A549 (cell line): ENCODE measurements at regions not wholly inside any gene's neighbourhood (a gene's known extent, or its start where the extent isn't known, plus 50 kb on each side); places are given as distances from the start of the nearest gene placed in this dataset.

Experiments
- ATAC-seq, 2 experiments: fragments of 200-7000 bp in 1 of 2; fragments of >200 bp in 1 of 2; cut with Nextera tagmentation in 1 of 2; cut with Tn5 transposase in 1 of 2; 3 replicates each; pipeline versions ENCODE4 v1.8.0 to v1.9.1; 2018 to 2020; ENCODE audit warnings: mild to moderate bottlenecking in 1 of 2, moderate library complexity in 1 of 2
- CTCF ChIA-PET: fragments of 300-600 bp; sonication (Branson Sonifier 250); formaldehyde crosslinking; extraction: SDS; loops from one replicate; lab custom pipeline; 2021; ENCODE audit warnings: antibody characterized with exemption, inconsistent platforms; lab: Yijun Ruan, JAX
- POLR2A ChIA-PET: fragments of 350-600 bp; formaldehyde crosslinking; extraction: SDS; loops from one replicate; lab custom pipeline; 2021; ENCODE audit warnings: antibody characterized with exemption, inconsistent platforms; lab: Yijun Ruan, JAX
- DNase-seq, 2 experiments: peaks; one replicate each; pipeline versions ENCODE4 v3.0.0 to v3.0.0-alpha.2; 2011 to 2016; ENCODE audit warnings: low read depth in 1 of 2, low spot score in 1 of 2
- FAIRE-seq: peaks from 2 replicates; lab custom pipeline; 2011; peaks lifted over from hg19 to GRCh38; lab: Jason Lieb, UNC
- H3K27ac ChIP-seq, 2 experiments: fragments of >200 bp; sonication (Bioruptor Twin); formaldehyde crosslinking; 3 replicates each; pipeline ENCODE4 v1.5.1; 2016 to 2017
- H3K4me1 ChIP-seq: fragments of >200 bp; sonication (Bioruptor Twin); formaldehyde crosslinking; 3 replicates; pipeline ENCODE4 v1.6.1; 2016
- H3K4me2 ChIP-seq: fragments of >200 bp; sonication (Bioruptor Twin); formaldehyde crosslinking; 3 replicates; pipeline ENCODE4 v1.6.1; 2016
- H3K4me3 ChIP-seq: fragments of >200 bp; sonication (Bioruptor Twin); formaldehyde crosslinking; 3 replicates; pipeline ENCODE4 v1.5.1; 2016
- H3K9me3 ChIP-seq: fragments of >200 bp; sonication (Bioruptor Twin); formaldehyde crosslinking; 3 replicates; pipeline ENCODE4 v1.6.1; 2016
- CBX8 ChIP-seq: fragments of 200-600 bp; sonication (generic); IDR thresholded peaks from 2 replicates; pipeline ENCODE4 v1.6.1; 2016
- CHD4 ChIP-seq: fragments of 200-600 bp; sonication (generic); IDR thresholded peaks from 2 replicates; pipeline ENCODE4 v1.6.1; 2016; ENCODE audit warnings: antibody characterized with exemption, mild to moderate bottlenecking, borderline replicate concordance
- EHMT2 ChIP-seq: fragments of 200-600 bp; sonication (generic); IDR thresholded peaks from 2 replicates; pipeline ENCODE4 v1.6.1; 2016; ENCODE audit warnings: antibody characterized with exemption, low read depth, mild to moderate bottlenecking, moderate library complexity
- FOSB ChIP-seq: fragments of 250-450 bp; sonication (Bioruptor Pico); IDR thresholded peaks from 2 replicates; pipeline ENCODE4 v1.5.0; 2020; ENCODE audit warnings: mild to moderate bottlenecking, moderate library complexity
- FOXS1 ChIP-seq: fragments of 250-450 bp; sonication (Bioruptor Pico); IDR thresholded peaks from 2 replicates; pipeline ENCODE4 v1.5.0; 2020; ENCODE audit warnings: mild to moderate bottlenecking, moderate library complexity
- GATA3 ChIP-seq: IDR thresholded peaks from 2 replicates; pipeline ENCODE4 v1.6.1; 2012; ENCODE audit warnings: borderline replicate concordance
- HEYL ChIP-seq: fragments of 250-450 bp; sonication (Bioruptor Pico); IDR thresholded peaks from 2 replicates; pipeline ENCODE4 v1.8.0; 2021; ENCODE audit warnings: mild to moderate bottlenecking, moderate library complexity
- HMGXB4 ChIP-seq: fragments of 250-450 bp; sonication (Bioruptor Pico); IDR thresholded peaks from 2 replicates; pipeline ENCODE4 v1.5.0; 2021; ENCODE audit warnings: mild to moderate bottlenecking, moderate library complexity, borderline replicate concordance
- JUNB ChIP-seq: fragments of >200 bp; sonication (Bioruptor Twin); formaldehyde crosslinking; IDR thresholded peaks from 2 replicates; pipeline ENCODE4 v1.6.1; 2016
- KDM5A ChIP-seq: fragments of 200-600 bp; sonication (generic); IDR thresholded peaks from 2 replicates; pipeline ENCODE4 v1.6.1; 2016; ENCODE audit warnings: antibody characterized with exemption, mild to moderate bottlenecking
- MAX ChIP-seq: IDR thresholded peaks from 2 replicates; pipeline ENCODE4 v1.6.1; 2012
- NR3C1 ChIP-seq: fragments of >200 bp; sonication (Bioruptor Twin); formaldehyde crosslinking; IDR thresholded peaks from 3 replicates; pipeline ENCODE4 v1.6.1; 2017
- PHF8 ChIP-seq: fragments of 200-600 bp; sonication (generic); IDR thresholded peaks from 2 replicates; pipeline ENCODE4 v1.6.1; 2016; ENCODE audit warnings: low read depth, mild to moderate bottlenecking, antibody characterized with exemption, moderate library complexity, borderline replicate concordance
- POLR2A ChIP-seq: IDR thresholded peaks from 2 replicates; pipeline ENCODE4 v1.6.1; 2012; ENCODE audit warnings: mild to moderate bottlenecking, low read length
- REST ChIP-seq: fragments of 200-600 bp; sonication (generic); IDR thresholded peaks from 2 replicates; pipeline ENCODE4 v1.6.1; 2016; ENCODE audit warnings: antibody characterized with exemption, mild to moderate bottlenecking, moderate library complexity
- SMC3 ChIP-seq: fragments of >200 bp; sonication (Bioruptor Twin); formaldehyde crosslinking; IDR thresholded peaks from 3 replicates; pipeline ENCODE4 v1.6.1; 2018; ENCODE audit warnings: inconsistent platforms
- TFCP2L1 ChIP-seq: fragments of 250-450 bp; sonication (Bioruptor Pico); IDR thresholded peaks from 2 replicates; pipeline ENCODE4 v1.5.0; 2021; ENCODE audit warnings: mild to moderate bottlenecking
- ZSCAN20 ChIP-seq: fragments of 250-450 bp; sonication (Bioruptor Pico); IDR thresholded peaks from 2 replicates; pipeline ENCODE4 v1.8.0; 2022; ENCODE audit warnings: mild to moderate bottlenecking, moderate library complexity
- WGBS: methylation state at CpG from one replicate; pipeline ENCODE4 v1.1.6; 2017; ENCODE audit errors: missing lambda C conversion rate; 5-methylcytosine and 5-hydroxymethylcytosine counted together
- TF ChIP-seq, protein P1 (sequence below): fragments of 250-450 bp; sonication (Bioruptor Pico); IDR thresholded peaks from 2 replicates; pipeline ENCODE4 v1.5.0; 2020; ENCODE audit warnings: low read depth, mild to moderate bottlenecking, moderate library complexity
- TF ChIP-seq, protein P2 (sequence below): fragments of >200 bp; sonication (Bioruptor Twin); formaldehyde crosslinking; IDR thresholded peaks from 2 replicates; pipeline ENCODE4 v1.6.1; 2016

GRCh38 chr6:90446164-90446563 lies 140.7 kb downstream of the MAP3K7 start (continued):
- TF ChIP-seq SMC3 (no peak), PHF8 (no peak), KDM5A (no peak), CHD4 (no peak)

GRCh38 chr6:90445533-90446108 lies 141.3 kb downstream of the MAP3K7 start:
- CTCF ChIA-PET = no interaction called here
- 79% methylated on average over 2 of the region's 2 CpGs for WGBS
- TF ChIP-seq HEYL (no peak), POLR2A (no peak), TFCP2L1 (no peak), CHD4 (no peak), CBX8 (no peak), ZSCAN20 (CRISPR knock-in tag) (no peak), EHMT2 (no peak), MAX (no peak), REST (no peak), FOXS1 (CRISPR knock-in tag) (no peak), JUNB (no peak), NR3C1 (no peak), GATA3 (no peak), FOSB (CRISPR knock-in tag) (no peak), HMGXB4 (CRISPR knock-in tag) (no peak)
- TF ChIP-seq, protein P1, sequence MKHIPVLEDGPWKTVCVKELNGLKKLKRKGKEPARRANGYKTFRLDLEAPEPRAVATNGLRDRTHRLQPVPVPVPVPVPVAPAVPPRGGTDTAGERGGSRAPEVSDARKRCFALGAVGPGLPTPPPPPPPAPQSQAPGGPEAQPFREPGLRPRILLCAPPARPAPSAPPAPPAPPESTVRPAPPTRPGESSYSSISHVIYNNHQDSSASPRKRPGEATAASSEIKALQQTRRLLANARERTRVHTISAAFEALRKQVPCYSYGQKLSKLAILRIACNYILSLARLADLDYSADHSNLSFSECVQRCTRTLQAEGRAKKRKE (CRISPR knock-in tag) = no peak
- TF ChIP-seq, protein P2, sequence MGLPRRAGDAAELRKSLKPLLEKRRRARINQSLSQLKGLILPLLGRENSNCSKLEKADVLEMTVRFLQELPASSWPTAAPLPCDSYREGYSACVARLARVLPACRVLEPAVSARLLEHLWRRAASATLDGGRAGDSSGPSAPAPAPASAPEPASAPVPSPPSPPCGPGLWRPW = no peak

More at GRCh38 chr6:90445533-90446108, 141.3 kb downstream of the MAP3K7 start:
- no peak overlapping the region for H3K4me3 ChIP-seq
- ATAC-seq (no peak), DNase-seq (no peak), FAIRE-seq (no peak)
- H3K9me3 ChIP-seq = no peaks in the 10 kb centered on the region
- H3K4me2 ChIP-seq = no peak overlapping the region
- H3K4me1 ChIP-seq = no peaks in the 10 kb centered on the region
- no peak overlapping the region for H3K27ac ChIP-seq
- POLR2A ChIA-PET = no interaction called here
